Mucosa of descending colon (tissue), 3 donors: ENCODE measurements at regions not wholly inside any gene's neighbourhood (a gene's known extent, or its start where the extent isn't known, plus 50 kb on each side); places are given as distances from the start of the nearest gene placed in this dataset.

Experiments used
- ATAC-seq: fragments of 200-7000 bp; cut with Tn5 transposase; one replicate; pipeline ENCODE4 v1.9.1; 2020; ENCODE audit warnings: mild to moderate bottlenecking, moderate library complexity
- DNase-seq, 3 donors: peaks; one replicate each; pipeline ENCODE4 v3.0.0-alpha.2; 2020
- H3K36me3 ChIP-seq: fragments of 200-600 bp; one replicate; pipeline ENCODE4 v1.8.0; 2021; ENCODE audit warnings: low read depth, mild to moderate bottlenecking
- H3K4me1 ChIP-seq: fragments of 200-600 bp; one replicate; pipeline ENCODE4 v1.8.0; 2021; ENCODE audit warnings: low read depth, mild to moderate bottlenecking
- H3K4me3 ChIP-seq: fragments of 200-600 bp; one replicate; pipeline ENCODE4 v1.8.0; 2021; ENCODE audit warnings: mild to moderate bottlenecking
- H3K9me3 ChIP-seq: fragments of 200-600 bp; one replicate; pipeline ENCODE4 v1.8.0; 2021; ENCODE audit warnings: mild to moderate bottlenecking
- intact Hi-C, 2 donors: fragments of 100-400 bp; cut with DNase I in 1 of 2; cut with micrococcal nuclease in 1 of 2; formaldehyde crosslinking; loops; one replicate each; pipeline versions ENCODE4 v1.11.0 to v1.11.1; 2022; cut with DNase I, micrococcal nuclease
- TF ChIP-seq, protein P1 (sequence below): fragments of 200-600 bp; IDR thresholded peaks from one replicate; pipeline ENCODE4 v1.8.0; 2022; ENCODE audit warnings: antibody characterized with exemption, mild to moderate bottlenecking
- donor health status: DM: no; HTN: no; CAD: no; lungs with moderate emphysema.
- donor health status: DM: no; HTN: no; CAD: no.
- donor health status: DM: no; HTN: yes; CAD: no.

DNA sequence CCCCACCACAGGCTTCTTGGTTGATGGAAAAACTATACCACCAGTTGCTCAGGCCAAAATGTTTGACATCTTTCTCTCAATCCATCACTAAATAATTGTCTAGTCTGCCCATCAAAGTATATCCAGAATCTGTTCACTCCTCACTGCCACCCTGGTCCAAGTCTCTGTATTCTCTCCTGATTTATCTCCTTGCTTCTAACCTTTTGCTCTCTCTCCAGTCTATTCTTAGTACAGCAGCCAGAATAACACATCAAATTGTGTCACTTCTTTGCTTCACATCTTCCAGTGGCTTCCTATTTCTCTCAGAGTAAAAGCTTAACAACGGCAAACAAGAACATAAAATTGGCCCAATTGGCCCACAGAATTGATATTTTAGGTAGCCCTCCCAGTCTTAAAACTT, 272.8 kb downstream of the IPO8 start:
- DNase-seq (no peak), ATAC-seq (no peak)
- Histone ChIP-seq H3K4me1 (no peaks in the 10 kb centered on the region), H3K4me3 (no peak overlapping the region), H3K9me3 (peaks cover 21% of the 10 kb centered on the region), H3K36me3 (no peaks in the 10 kb centered on the region)
- intact Hi-C loops = no loop called here
- TF ChIP-seq, protein P1, sequence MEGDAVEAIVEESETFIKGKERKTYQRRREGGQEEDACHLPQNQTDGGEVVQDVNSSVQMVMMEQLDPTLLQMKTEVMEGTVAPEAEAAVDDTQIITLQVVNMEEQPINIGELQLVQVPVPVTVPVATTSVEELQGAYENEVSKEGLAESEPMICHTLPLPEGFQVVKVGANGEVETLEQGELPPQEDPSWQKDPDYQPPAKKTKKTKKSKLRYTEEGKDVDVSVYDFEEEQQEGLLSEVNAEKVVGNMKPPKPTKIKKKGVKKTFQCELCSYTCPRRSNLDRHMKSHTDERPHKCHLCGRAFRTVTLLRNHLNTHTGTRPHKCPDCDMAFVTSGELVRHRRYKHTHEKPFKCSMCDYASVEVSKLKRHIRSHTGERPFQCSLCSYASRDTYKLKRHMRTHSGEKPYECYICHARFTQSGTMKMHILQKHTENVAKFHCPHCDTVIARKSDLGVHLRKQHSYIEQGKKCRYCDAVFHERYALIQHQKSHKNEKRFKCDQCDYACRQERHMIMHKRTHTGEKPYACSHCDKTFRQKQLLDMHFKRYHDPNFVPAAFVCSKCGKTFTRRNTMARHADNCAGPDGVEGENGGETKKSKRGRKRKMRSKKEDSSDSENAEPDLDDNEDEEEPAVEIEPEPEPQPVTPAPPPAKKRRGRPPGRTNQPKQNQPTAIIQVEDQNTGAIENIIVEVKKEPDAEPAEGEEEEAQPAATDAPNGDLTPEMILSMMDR = no peak

DNA sequence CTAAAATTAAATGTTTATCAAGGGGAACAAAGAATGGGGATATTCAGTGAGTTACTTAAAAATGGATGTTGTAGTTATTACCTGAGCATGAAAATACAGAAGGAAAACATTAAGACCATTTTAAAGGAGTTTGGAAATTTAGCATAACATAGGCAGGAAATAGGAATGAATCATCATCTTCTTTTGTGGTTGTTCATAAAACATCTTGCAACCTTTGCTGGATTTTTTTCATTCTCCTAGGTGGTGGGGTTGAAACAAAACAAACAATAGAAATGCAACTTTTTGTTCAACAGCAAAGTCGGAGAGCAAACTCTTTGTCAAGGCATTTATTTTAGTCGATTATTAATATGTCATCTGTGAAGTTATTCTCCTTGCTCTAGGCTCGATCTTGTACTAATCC, 275.1 kb downstream of the IPO8 start:
- Histone ChIP-seq H3K4me3 (no peak overlapping the region), H3K36me3 (no peaks in the 10 kb centered on the region), H3K9me3 (peaks cover 25% of the 10 kb centered on the region), H3K4me1 (no peaks in the 10 kb centered on the region)
- ATAC-seq = no peak
- TF ChIP-seq, protein P1 = no peak
- no peak for DNase-seq
- intact Hi-C loops = no loop called here

DNA sequence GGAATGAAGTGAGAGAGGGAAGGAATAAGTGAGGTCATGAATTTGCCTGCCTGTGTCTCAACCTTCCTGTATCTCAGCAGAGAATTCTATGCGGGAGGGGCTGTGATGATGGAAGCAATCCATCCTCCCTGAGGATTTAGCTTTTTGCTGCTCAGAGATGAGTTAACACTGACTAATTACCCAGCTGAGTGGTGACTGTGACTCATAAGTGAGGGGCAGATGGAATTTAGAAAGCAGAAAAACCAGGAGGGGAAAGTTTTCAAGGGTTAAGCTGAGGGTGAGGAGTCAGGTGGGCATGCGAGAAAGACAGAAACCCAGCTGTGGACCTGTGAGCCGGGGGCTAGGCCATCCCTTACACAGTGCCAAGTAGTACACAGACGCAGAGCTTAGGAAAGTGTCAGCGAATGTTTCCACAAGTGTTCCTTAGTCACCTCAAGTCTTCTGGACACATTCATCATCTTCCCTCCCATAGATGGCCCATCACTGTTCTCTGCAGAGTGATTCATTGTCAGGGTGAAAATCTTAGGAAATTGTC, 277.9 kb downstream of the IPO8 start:
- DNase-seq (peak in 1 of 3 donors; percentile 3), ATAC-seq (peak; percentile 59)
- TF ChIP-seq, protein P1 = no peak
- Histone ChIP-seq H3K36me3 (no peaks in the 10 kb centered on the region), H3K9me3 (peaks cover 10% of the 10 kb centered on the region), H3K4me3 (no peak overlapping the region), H3K4me1 (no peaks in the 10 kb centered on the region)
- intact Hi-C loops = no loop called here

DNA sequence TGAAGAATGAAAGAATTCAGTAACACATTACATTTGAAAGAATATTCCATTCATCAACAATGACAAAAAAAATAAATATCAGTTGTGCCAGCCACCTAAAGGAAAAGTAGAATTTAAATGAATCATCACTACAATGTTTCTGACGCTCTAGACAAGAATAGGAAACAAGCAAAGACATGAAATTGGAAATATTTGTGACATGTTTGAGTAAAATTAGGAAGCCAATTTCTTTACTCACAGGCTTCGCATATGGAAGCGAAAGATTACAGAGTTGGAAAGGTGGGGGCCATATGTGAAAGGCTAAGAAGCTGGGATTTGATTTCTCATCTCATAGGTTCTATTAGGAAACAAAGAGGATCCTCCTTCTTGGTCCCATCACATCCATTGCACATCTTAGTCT, 279.0 kb downstream of the IPO8 start:
- Histone ChIP-seq H3K4me3 (no peak overlapping the region), H3K4me1 (no peaks in the 10 kb centered on the region), H3K36me3 (no peaks in the 10 kb centered on the region), H3K9me3 (peaks cover 10% of the 10 kb centered on the region)
- no peak for ATAC-seq
- intact Hi-C loops = no loop called here
- DNase-seq = no peak
- TF ChIP-seq, protein P1 = no peak

DNA sequence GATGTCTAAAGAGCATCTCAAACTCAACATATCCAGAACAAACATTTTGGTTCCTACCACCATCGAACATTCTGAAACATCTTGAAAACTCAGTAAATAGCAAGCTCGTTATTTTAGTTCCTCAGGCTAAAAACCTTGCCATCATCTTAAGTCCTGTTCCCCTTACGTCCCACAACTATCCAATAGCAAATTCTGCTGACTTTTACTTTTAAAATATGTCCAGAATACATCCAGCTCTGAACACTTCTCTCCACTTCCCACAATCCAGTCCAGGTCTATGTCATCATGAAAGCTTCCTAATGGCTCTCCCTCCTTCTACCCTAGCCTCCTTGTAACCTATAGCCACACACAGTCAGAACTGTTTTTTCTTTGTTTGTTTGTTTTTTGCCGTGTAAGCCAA, 279.9 kb downstream of the IPO8 start:
- Histone ChIP-seq H3K36me3 (no peaks in the 10 kb centered on the region), H3K4me3 (no peak overlapping the region), H3K4me1 (no peaks in the 10 kb centered on the region), H3K9me3 (peaks cover 10% of the 10 kb centered on the region)
- intact Hi-C loops = no loop called here
- ATAC-seq (no peak), DNase-seq (no peak)
- TF ChIP-seq, protein P1 = no peak

DNA sequence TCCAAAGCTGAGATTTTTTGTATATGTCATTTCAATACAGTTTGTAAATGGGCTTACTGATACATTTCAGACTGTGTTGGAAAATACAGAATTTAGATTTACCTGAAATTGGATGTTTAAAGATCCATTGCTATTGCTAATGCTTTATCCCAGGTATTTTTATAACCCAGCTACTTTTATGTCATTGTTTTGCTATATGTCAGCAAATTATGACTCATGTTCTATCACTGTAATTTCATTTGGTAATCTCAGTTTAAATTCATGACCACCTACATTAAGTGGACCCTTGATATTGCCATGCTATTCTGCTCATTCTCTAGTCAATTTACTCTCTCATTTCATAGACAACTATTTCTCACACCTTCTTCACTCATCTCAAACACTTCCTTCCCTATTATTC, 281.2 kb downstream of the IPO8 start:
- Histone ChIP-seq H3K4me1 (no peaks in the 10 kb centered on the region), H3K9me3 (peaks cover 10% of the 10 kb centered on the region), H3K36me3 (no peaks in the 10 kb centered on the region), H3K4me3 (no peak overlapping the region)
- intact Hi-C loops = no loop called here
- ATAC-seq = no peak
- no peak for DNase-seq
- TF ChIP-seq, protein P1 = no peak
